H1 (cell line): ENCODE measurements at regions not wholly inside any gene's neighbourhood (a gene's known extent, or its start where the extent isn't known, plus 50 kb on each side); places are given as distances from the start of the nearest gene placed in this dataset.

Experiments used
- CTCF ChIA-PET: fragments of 300-600 bp; sonication (Branson Sonifier 250); formaldehyde crosslinking; loops from one replicate; lab custom pipeline; 2021; ENCODE audit not compliant: partially characterized antibody; lab: Charles Lee
- POLR2A ChIA-PET: fragments of 300-600 bp; sonication (Branson Sonifier 250); formaldehyde crosslinking; loops from one replicate; lab custom pipeline; 2021; ENCODE audit warnings: inconsistent platforms; ENCODE audit not compliant: partially characterized antibody; lab: Charles Lee
- DNase-seq, 2 experiments: peaks; one replicate each; pipeline versions ENCODE4 v3.0.0 to v3.0.0-alpha.2; 2010 to 2022; ENCODE audit warnings: low spot score in 2 of 2, low read depth in 1 of 2, mixed read lengths in 1 of 2
- FAIRE-seq: peaks from 2 replicates; lab custom pipeline; 2011; peaks lifted over from hg19 to GRCh38; lab: Jason Lieb, UNC
- H2AFZ ChIP-seq: 2 replicates; pipeline ENCODE4 v1.8.1; 2012; ENCODE audit warnings: low read length, inconsistent platforms
- H2AK5ac ChIP-seq: 2 replicates; pipeline ENCODE4 v1.6.1; 2013; ENCODE audit warnings: low read depth, low read length
- H2BK120ac ChIP-seq: replicated peaks from 2 replicates; pipeline ENCODE3; 2013; ENCODE audit warnings: low read depth, low read length, inconsistent platforms
- H2BK12ac ChIP-seq: 2 replicates; pipeline ENCODE4 v1.6.1; 2013; ENCODE audit warnings: low read depth, low read length
- H2BK15ac ChIP-seq: 2 replicates; pipeline ENCODE4 v1.6.1; 2013; ENCODE audit warnings: low read length
- H2BK20ac ChIP-seq: 2 replicates; pipeline ENCODE4 v1.6.1; 2013; ENCODE audit warnings: low read length
- H2BK5ac ChIP-seq: 2 replicates; pipeline ENCODE4 v1.6.1; 2013; ENCODE audit warnings: low read depth, low read length
- H3K14ac ChIP-seq: 2 replicates; pipeline ENCODE4 v1.6.1; 2013; ENCODE audit warnings: inconsistent platforms; ENCODE audit not compliant: insufficient read length
- H3K18ac ChIP-seq: 2 replicates; pipeline ENCODE4 v1.6.1; 2013; ENCODE audit warnings: low read length; ENCODE audit errors: extremely low read depth
- H3K23ac ChIP-seq: 2 replicates; pipeline ENCODE4 v1.6.1; 2013; ENCODE audit warnings: inconsistent platforms; ENCODE audit not compliant: insufficient read length
- H3K23me2 ChIP-seq: 2 replicates; pipeline ENCODE4 v1.6.1; 2013; ENCODE audit warnings: low read depth, low read length
- H3K27ac ChIP-seq: 2 replicates; pipeline ENCODE4 v1.6.1; 2011; ENCODE audit warnings: low read depth, low read length, inconsistent platforms
- H3K27me3 ChIP-seq, 4 experiments: replicated peaks in 1 of 4; 1 replicate in 1 of 4; 2 replicates in 3 of 4; pipeline versions ENCODE4 v1.6.1 to v1.8.1; 2011 to 2013; ENCODE audit warnings: low read length in 3 of 4, mild to moderate bottlenecking in 3 of 4, inconsistent platforms in 2 of 4, mixed read lengths in 2 of 4, moderate library complexity in 1 of 4; ENCODE audit not compliant: control insufficient read depth in 3 of 4, insufficient read depth in 3 of 4; ENCODE audit errors: extremely low read depth in 1 of 4
- H3K36me3 ChIP-seq, 4 experiments: 2 replicates each; pipeline versions ENCODE4 v1.6.1 to v1.8.1; 2011 to 2013; ENCODE audit warnings: mild to moderate bottlenecking in 4 of 4, low read length in 3 of 4, moderate library complexity in 2 of 4, control low read depth in 1 of 4, inconsistent platforms in 1 of 4; ENCODE audit not compliant: insufficient read depth in 4 of 4, control insufficient read depth in 2 of 4
- H3K4ac ChIP-seq: replicated peaks from 2 replicates; pipeline ENCODE3; 2013; ENCODE audit warnings: low read length, low read depth, mixed read lengths, inconsistent platforms; ENCODE audit not compliant: insufficient read length
- H3K4me1 ChIP-seq, 4 experiments: replicated peaks in 1 of 4; 1 replicate in 1 of 4; 2 replicates in 3 of 4; pipeline versions ENCODE4 v1.6.1 to v1.8.1; 2011 to 2013; ENCODE audit warnings: low read length in 3 of 4, inconsistent platforms in 2 of 4, mixed read lengths in 1 of 4; ENCODE audit not compliant: insufficient read depth in 4 of 4, control insufficient read depth in 3 of 4
- H3K4me2 ChIP-seq, 2 experiments: 2 replicates each; pipeline versions ENCODE4 v1.6.1 to v1.8.1; 2011 to 2013; ENCODE audit warnings: low read depth in 2 of 2, low read length in 2 of 2, control low read depth in 1 of 2, inconsistent platforms in 1 of 2, mild to moderate bottlenecking in 1 of 2; ENCODE audit not compliant: insufficient read depth in 1 of 2
- H3K4me3 ChIP-seq, 4 experiments: fragments of 200-600, 300-600 bp in 1 of 4; sonication (generic), shearing (Covaris generic), sonication (Bioruptor Twin) in 1 of 4; 2 replicates each; pipeline versions ENCODE4 v1.5.1 to v1.8.1; 2011 to 2016; ENCODE audit warnings: low read length in 4 of 4, low read depth in 3 of 4, control low read depth in 2 of 4, inconsistent platforms in 2 of 4, mild to moderate bottlenecking in 2 of 4, mixed read lengths in 1 of 4, moderate library complexity in 1 of 4; ENCODE audit not compliant: insufficient read depth in 2 of 4; ENCODE audit errors: extremely low read depth in 1 of 4
- H3K56ac ChIP-seq: replicated peaks from 2 replicates; pipeline ENCODE3; 2013; ENCODE audit warnings: low read depth, mild to moderate bottlenecking, mixed read lengths, low read length, inconsistent platforms; ENCODE audit not compliant: insufficient read length
- H3K79me1 ChIP-seq: 2 replicates; pipeline ENCODE4 v1.6.1; 2013; ENCODE audit warnings: low read depth, low read length, control low read depth
- H3K79me2 ChIP-seq, 2 experiments: 2 replicates each; pipeline versions ENCODE4 v1.6.1 to v1.8.1; 2012 to 2013; ENCODE audit warnings: low read length in 2 of 2, mild to moderate bottlenecking in 2 of 2, inconsistent platforms in 1 of 2; ENCODE audit not compliant: insufficient read depth in 2 of 2, control insufficient read depth in 1 of 2
- H3K9ac ChIP-seq, 4 experiments: replicated peaks in 1 of 4; 1 replicate in 1 of 4; 2 replicates in 3 of 4; pipeline versions ENCODE4 v1.6.1 to v1.8.1; 2011 to 2013; ENCODE audit warnings: low read depth in 3 of 4, low read length in 3 of 4, control low read depth in 2 of 4, mild to moderate bottlenecking in 2 of 4, moderate library complexity in 2 of 4, inconsistent platforms in 1 of 4; ENCODE audit errors: extremely low read depth in 1 of 4
- H3K9me3 ChIP-seq, 2 experiments: 2 replicates each; pipeline versions ENCODE4 v1.6.1 to v1.8.1; 2012 to 2013; ENCODE audit warnings: mild to moderate bottlenecking in 2 of 2, moderate library complexity in 2 of 2, control low read depth in 1 of 2, inconsistent platforms in 1 of 2, low read depth in 1 of 2, low read length in 1 of 2, mixed read lengths in 1 of 2; ENCODE audit not compliant: insufficient read depth in 2 of 2
- H4K20me1 ChIP-seq, 2 experiments: replicated peaks in 1 of 2; 2 replicates each; pipeline versions ENCODE3 to v1.8.1; 2011 to 2013; ENCODE audit warnings: inconsistent platforms in 2 of 2, low read length in 2 of 2, mild to moderate bottlenecking in 1 of 2; ENCODE audit not compliant: insufficient read depth in 2 of 2, control insufficient read depth in 1 of 2
- H4K5ac ChIP-seq: 2 replicates; pipeline ENCODE4 v1.6.1; 2013; ENCODE audit warnings: low read length, low read depth, mixed read lengths, inconsistent platforms; ENCODE audit not compliant: insufficient read length
- H4K8ac ChIP-seq: 2 replicates; pipeline ENCODE4 v1.8.0; 2013; ENCODE audit warnings: mild to moderate bottlenecking, moderate library complexity, low read length, inconsistent platforms; ENCODE audit not compliant: insufficient read depth; ENCODE audit errors: extremely low read depth
- H4K91ac ChIP-seq: replicated peaks from 2 replicates; pipeline ENCODE3; 2013; ENCODE audit warnings: low read length, mixed read lengths, inconsistent platforms; ENCODE audit not compliant: insufficient read length
- WGBS, 2 experiments: shearing (Covaris generic) in 1 of 2; methylation state at CpG; one replicate each; pipeline versions ENCODE4 v1.1.6 to v1.1.7; 2013 to 2015; ENCODE audit warnings: low lambda C conversion rate in 2 of 2, mixed read lengths in 2 of 2, inconsistent platforms in 1 of 2, low coverage in 1 of 2, missing lambda C conversion rate in 1 of 2; ENCODE audit not compliant: insufficient replicate concordance in 2 of 2, insufficient coverage in 1 of 2, insufficient read length in 1 of 2; ENCODE audit errors: extremely low coverage in 1 of 2, missing lambda C conversion rate in 1 of 2; 5-methylcytosine and 5-hydroxymethylcytosine counted together
- TF ChIP-seq, protein P1 (sequence below): IDR thresholded peaks from 2 replicates; pipeline ENCODE4 v1.6.1; 2012; ENCODE audit warnings: low read length, inconsistent platforms

GRCh38 chr1:94334764-94335163, 83.4 kb upstream of the ABCD3 start:
- no peak for FAIRE-seq
- WGBS, 2 experiments, result 85% methylated on average over 2 of the region's 2 CpGs; no CpG with 5 or more reads in 1 of the 2 experiments
- POLR2A ChIA-PET, result no interaction called here

More at GRCh38 chr1:94334764-94335163, 83.4 kb upstream of the ABCD3 start:
- H2BK15ac ChIP-seq, result no peak overlapping the region
- DNase-seq, result no peak
- CTCF ChIA-PET, result interaction anchor here (0.7 to 21.6 kb wide), 47 partner anchors 9 to 519 kb away, joined by 3 to 807 read pairs (median 5); partner anchors contain the start of genes ABCD3 and ARHGAP29
- no peaks in the 10 kb centered on the region for H3K79me2 ChIP-seq
- no peak overlapping the region for H2BK20ac ChIP-seq
- no peak overlapping the region for H4K8ac ChIP-seq
- H2AFZ ChIP-seq, result no peak overlapping the region
- no peak overlapping the region for H2AK5ac ChIP-seq
- H3K9ac ChIP-seq, result no peak overlapping the region
- no peak overlapping the region for H3K56ac ChIP-seq
- H2BK5ac ChIP-seq, result no peak overlapping the region
- H3K4ac ChIP-seq, result no peak overlapping the region
- peaks cover 0 to 7% (median 0%) of the 10 kb centered on the region in 4 experiments; a peak in 1 of 7 replicates for H3K4me1 ChIP-seq
- no peaks in the 10 kb centered on the region for H3K27me3 ChIP-seq
- no peak overlapping the region for H3K18ac ChIP-seq
- TF ChIP-seq, protein P1, sequence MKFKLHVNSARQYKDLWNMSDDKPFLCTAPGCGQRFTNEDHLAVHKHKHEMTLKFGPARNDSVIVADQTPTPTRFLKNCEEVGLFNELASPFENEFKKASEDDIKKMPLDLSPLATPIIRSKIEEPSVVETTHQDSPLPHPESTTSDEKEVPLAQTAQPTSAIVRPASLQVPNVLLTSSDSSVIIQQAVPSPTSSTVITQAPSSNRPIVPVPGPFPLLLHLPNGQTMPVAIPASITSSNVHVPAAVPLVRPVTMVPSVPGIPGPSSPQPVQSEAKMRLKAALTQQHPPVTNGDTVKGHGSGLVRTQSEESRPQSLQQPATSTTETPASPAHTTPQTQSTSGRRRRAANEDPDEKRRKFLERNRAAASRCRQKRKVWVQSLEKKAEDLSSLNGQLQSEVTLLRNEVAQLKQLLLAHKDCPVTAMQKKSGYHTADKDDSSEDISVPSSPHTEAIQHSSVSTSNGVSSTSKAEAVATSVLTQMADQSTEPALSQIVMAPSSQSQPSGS, result no peak
- H4K91ac ChIP-seq, result no peak overlapping the region
- no peaks in the 10 kb centered on the region for H3K23me2 ChIP-seq
- H3K4me3 ChIP-seq, result no peak overlapping the region
- H4K20me1 ChIP-seq, result no peaks in the 10 kb centered on the region
- H2BK120ac ChIP-seq, result no peak overlapping the region
- H3K27ac ChIP-seq, result no peak overlapping the region
- H3K9me3 ChIP-seq, result no peaks in the 10 kb centered on the region
- H3K4me2 ChIP-seq, result no peak overlapping the region
- no peak overlapping the region for H4K5ac ChIP-seq
- no peaks in the 10 kb centered on the region for H3K36me3 ChIP-seq
- no peaks in the 10 kb centered on the region for H3K79me1 ChIP-seq
- H2BK12ac ChIP-seq, result no peak overlapping the region
- no peak overlapping the region for H3K14ac ChIP-seq
- no peak overlapping the region for H3K23ac ChIP-seq
